ENCODE measurements at regions not wholly inside any gene's neighbourhood (a gene's known extent, or its start where the extent isn't known, plus 50 kb on each side); places are given as distances from the start of the nearest gene placed in this dataset.

DNA sequence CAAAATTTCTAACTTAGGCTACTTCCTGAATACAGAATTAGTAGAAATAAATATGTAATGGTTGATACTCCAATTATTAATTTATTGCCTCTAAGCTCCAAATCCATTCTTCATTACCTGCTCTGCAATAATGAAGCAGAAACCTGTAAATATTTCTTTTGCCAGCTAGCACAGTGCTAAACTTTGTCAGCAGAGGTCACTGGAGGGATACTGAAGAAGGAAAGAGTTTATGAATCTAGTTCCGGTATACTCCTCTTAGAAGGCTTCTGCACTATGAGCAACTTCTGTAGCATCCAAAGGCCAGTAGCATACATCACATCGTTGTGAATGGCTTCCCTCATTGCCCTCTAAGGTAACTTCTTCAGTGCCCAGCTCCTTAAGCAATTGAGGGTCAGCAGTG, 81.0 kb upstream of the LHX8 start:
- no peaks in the 10 kb centered on the region for H3K27me3 ChIP-seq (ENCODE audit: insufficient read depth, low read depth)
- H2AFZ ChIP-seq (ENCODE audit: low read depth): no peak overlapping the region
- TF ChIP-seq, protein P1, sequence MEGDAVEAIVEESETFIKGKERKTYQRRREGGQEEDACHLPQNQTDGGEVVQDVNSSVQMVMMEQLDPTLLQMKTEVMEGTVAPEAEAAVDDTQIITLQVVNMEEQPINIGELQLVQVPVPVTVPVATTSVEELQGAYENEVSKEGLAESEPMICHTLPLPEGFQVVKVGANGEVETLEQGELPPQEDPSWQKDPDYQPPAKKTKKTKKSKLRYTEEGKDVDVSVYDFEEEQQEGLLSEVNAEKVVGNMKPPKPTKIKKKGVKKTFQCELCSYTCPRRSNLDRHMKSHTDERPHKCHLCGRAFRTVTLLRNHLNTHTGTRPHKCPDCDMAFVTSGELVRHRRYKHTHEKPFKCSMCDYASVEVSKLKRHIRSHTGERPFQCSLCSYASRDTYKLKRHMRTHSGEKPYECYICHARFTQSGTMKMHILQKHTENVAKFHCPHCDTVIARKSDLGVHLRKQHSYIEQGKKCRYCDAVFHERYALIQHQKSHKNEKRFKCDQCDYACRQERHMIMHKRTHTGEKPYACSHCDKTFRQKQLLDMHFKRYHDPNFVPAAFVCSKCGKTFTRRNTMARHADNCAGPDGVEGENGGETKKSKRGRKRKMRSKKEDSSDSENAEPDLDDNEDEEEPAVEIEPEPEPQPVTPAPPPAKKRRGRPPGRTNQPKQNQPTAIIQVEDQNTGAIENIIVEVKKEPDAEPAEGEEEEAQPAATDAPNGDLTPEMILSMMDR (conservative IDR thresholded peaks at IDR 0.05; ENCODE audit: low read depth, low read length): no peak
- no peaks in the 10 kb centered on the region for H3K79me2 ChIP-seq (ENCODE audit: insufficient read depth, low read depth)
- no peak overlapping the region for H3K27ac ChIP-seq
- no peak overlapping the region for H3K4me3 ChIP-seq (IDR thresholded peaks at IDR 0.05; ENCODE audit: insufficient read depth, low read depth, low read length)
- H4K20me1 ChIP-seq (ENCODE audit: insufficient read depth): no peaks in the 10 kb centered on the region
- H3K36me3 ChIP-seq (ENCODE audit: insufficient read depth): no peaks in the 10 kb centered on the region
- H3K4me1 ChIP-seq (ENCODE audit: low read depth, poor library complexity, severe bottlenecking): no peaks in the 10 kb centered on the region
- H3K4me2 ChIP-seq: no peak overlapping the region
- no peak overlapping the region for H3K9ac ChIP-seq

DNA sequence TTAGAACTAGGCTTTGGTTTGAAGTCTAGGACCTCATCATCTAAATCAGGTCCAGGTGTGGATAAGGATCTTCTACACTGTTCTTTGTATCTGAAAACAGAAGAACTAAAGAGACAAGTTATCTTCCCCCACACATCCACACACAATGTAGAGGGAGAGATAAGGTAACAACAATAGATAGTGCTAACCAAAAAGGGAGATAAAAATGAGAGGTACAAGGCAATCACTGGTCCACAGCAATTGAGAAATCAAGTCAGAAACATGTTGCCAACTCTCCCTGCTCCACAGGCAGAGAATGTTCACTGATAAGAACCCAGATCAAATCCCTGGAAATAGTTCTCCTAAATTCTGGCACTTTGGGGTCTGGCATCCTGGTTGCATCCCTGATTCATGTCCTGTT, 75.8 kb upstream of the LHX8 start:
- Histone ChIP-seq H3K27me3 (ENCODE audit: insufficient read depth, low read depth) (no peaks in the 10 kb centered on the region), H3K79me2 (ENCODE audit: insufficient read depth, low read depth) (no peaks in the 10 kb centered on the region), H3K4me2 (no peak overlapping the region), H3K4me3 (IDR thresholded peaks at IDR 0.05; ENCODE audit: insufficient read depth, low read depth, low read length) (no peak overlapping the region), H2AFZ (ENCODE audit: low read depth) (no peak overlapping the region), H3K27ac (no peak overlapping the region), H3K4me1 (ENCODE audit: low read depth, poor library complexity, severe bottlenecking) (no peaks in the 10 kb centered on the region), H3K9ac (no peak overlapping the region), H3K36me3 (ENCODE audit: insufficient read depth) (no peaks in the 10 kb centered on the region), H4K20me1 (ENCODE audit: insufficient read depth) (no peaks in the 10 kb centered on the region)
- TF ChIP-seq, protein P1 (conservative IDR thresholded peaks at IDR 0.05; ENCODE audit: low read depth, low read length): no peak

DNA sequence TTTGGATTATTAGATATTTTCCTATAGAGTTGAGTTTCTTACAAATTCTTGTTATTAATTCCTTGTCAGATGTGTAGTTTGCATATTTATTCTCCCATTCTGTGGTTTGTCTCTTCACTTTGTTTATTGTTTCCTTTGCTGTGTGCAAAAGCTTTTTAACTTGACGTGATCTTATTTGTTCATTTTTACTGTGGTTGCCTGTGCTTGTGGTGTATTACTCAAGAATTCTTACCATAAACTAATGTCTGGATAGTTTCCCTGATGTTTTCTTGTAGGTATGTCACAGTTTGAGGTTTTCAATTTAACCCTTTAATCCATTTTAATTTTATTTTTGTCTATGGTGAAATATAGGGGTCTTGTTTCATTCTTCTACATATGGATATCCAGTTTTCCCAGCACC, 72.1 kb upstream of the LHX8 start:
- Histone ChIP-seq H2AFZ (ENCODE audit: low read depth) (no peak overlapping the region), H3K4me1 (ENCODE audit: low read depth, poor library complexity, severe bottlenecking) (no peaks in the 10 kb centered on the region), H3K27ac (no peak overlapping the region), H3K79me2 (ENCODE audit: insufficient read depth, low read depth) (no peaks in the 10 kb centered on the region), H3K4me3 (IDR thresholded peaks at IDR 0.05; ENCODE audit: insufficient read depth, low read depth, low read length) (no peak overlapping the region), H4K20me1 (ENCODE audit: insufficient read depth) (no peaks in the 10 kb centered on the region), H3K4me2 (no peak overlapping the region), H3K27me3 (ENCODE audit: insufficient read depth, low read depth) (no peaks in the 10 kb centered on the region), H3K36me3 (ENCODE audit: insufficient read depth) (no peaks in the 10 kb centered on the region), H3K9ac (no peak overlapping the region)
- TF ChIP-seq, protein P1 (conservative IDR thresholded peaks at IDR 0.05; ENCODE audit: low read depth, low read length): no peak

- Histone ChIP-seq H3K79me2 (ENCODE audit: insufficient read depth, low read depth) (no peaks in the 10 kb centered on the region), H3K36me3 (ENCODE audit: insufficient read depth) (no peaks in the 10 kb centered on the region), H2AFZ (ENCODE audit: low read depth) (no peak overlapping the region), H3K4me3 (IDR thresholded peaks at IDR 0.05; ENCODE audit: insufficient read depth, low read depth, low read length) (no peak overlapping the region), H3K9ac (no peak overlapping the region), H3K27me3 (ENCODE audit: insufficient read depth, low read depth) (no peaks in the 10 kb centered on the region), H3K4me1 (ENCODE audit: low read depth, poor library complexity, severe bottlenecking) (no peaks in the 10 kb centered on the region), H4K20me1 (ENCODE audit: insufficient read depth) (no peaks in the 10 kb centered on the region), H3K27ac (no peak overlapping the region), H3K4me2 (no peak overlapping the region)
- TF ChIP-seq, protein P1 (conservative IDR thresholded peaks at IDR 0.05; ENCODE audit: low read depth, low read length): no peak
These were observed 66.2 kb upstream of the LHX8 start for GRCh38 chr1:75067975-75068374.
